H9 (cell line): ENCODE measurements at regions not wholly inside any gene's neighbourhood (a gene's known extent, or its start where the extent isn't known, plus 50 kb on each side); places are given as distances from the start of the nearest gene placed in this dataset.

ENCODE experiments used
- DNase-seq: peaks from one replicate; pipeline ENCODE4 v3.0.0-alpha.2; 2017
- H2AFZ ChIP-seq: one replicate; pipeline ENCODE4 v1.6.1; 2013; ENCODE audit warnings: mild to moderate bottlenecking, low read length, control low read depth, moderate library complexity
- H2AK5ac ChIP-seq: 2 replicates; pipeline ENCODE4 v1.6.1; 2013; ENCODE audit warnings: low read length, control low read depth, mixed read lengths; ENCODE audit not compliant: insufficient read length
- H2BK120ac ChIP-seq: one replicate; pipeline ENCODE4 v1.6.1; 2013; ENCODE audit warnings: low read depth, mild to moderate bottlenecking, low read length, control low read depth, inconsistent platforms; ENCODE audit not compliant: poor library complexity, severe bottlenecking
- H2BK12ac ChIP-seq: 2 replicates; pipeline ENCODE4 v1.6.1; 2013; ENCODE audit warnings: low read length, control low read depth, mixed read lengths, low read depth; ENCODE audit not compliant: insufficient read length
- H2BK15ac ChIP-seq: 2 replicates; pipeline ENCODE4 v1.6.1; 2013; ENCODE audit warnings: low read depth, low read length, control low read depth
- H2BK20ac ChIP-seq: one replicate; pipeline ENCODE4 v1.6.1; 2013; ENCODE audit warnings: low read depth, mild to moderate bottlenecking, low read length, control low read depth, inconsistent platforms; ENCODE audit not compliant: poor library complexity, severe bottlenecking
- H2BK5ac ChIP-seq: 2 replicates; pipeline ENCODE4 v1.6.1; 2013; ENCODE audit warnings: low read length, control low read depth, mixed read lengths; ENCODE audit not compliant: insufficient read length
- H3K14ac ChIP-seq: 2 replicates; pipeline ENCODE4 v1.6.1; 2013; ENCODE audit warnings: low read length, control low read depth; ENCODE audit not compliant: insufficient read depth
- H3K18ac ChIP-seq: 2 replicates; pipeline ENCODE4 v1.6.1; 2013; ENCODE audit warnings: low read depth, mild to moderate bottlenecking, mixed read lengths, low read length, control low read depth; ENCODE audit not compliant: insufficient read length
- H3K23ac ChIP-seq: 2 replicates; pipeline ENCODE4 v1.6.1; 2013; ENCODE audit warnings: low read length, control low read depth, mixed read lengths, low read depth; ENCODE audit not compliant: insufficient read length
- H3K23me2 ChIP-seq: 2 replicates; pipeline ENCODE4 v1.6.1; 2013; ENCODE audit warnings: low read depth, mild to moderate bottlenecking, mixed read lengths, low read length, control low read depth; ENCODE audit not compliant: insufficient read length, poor library complexity, severe bottlenecking
- H3K27ac ChIP-seq: 2 replicates; pipeline ENCODE4 v1.5.1; 2013; ENCODE audit warnings: low read length, control low read depth, mixed read lengths, low read depth; ENCODE audit not compliant: insufficient read length
- H3K27me3 ChIP-seq: 2 replicates; pipeline ENCODE4 v1.6.1; 2013; ENCODE audit warnings: low read length, control low read depth, inconsistent platforms; ENCODE audit not compliant: insufficient read depth
- H3K4ac ChIP-seq: 2 replicates; pipeline ENCODE4 v1.6.1; 2013; ENCODE audit warnings: low read depth, mild to moderate bottlenecking, control low read depth, inconsistent platforms, low read length, moderate library complexity
- H3K4me1 ChIP-seq: 2 replicates; pipeline ENCODE4 v1.6.1; 2013; ENCODE audit warnings: low read length, control low read depth, inconsistent platforms; ENCODE audit not compliant: insufficient read depth
- H3K4me2 ChIP-seq: 2 replicates; pipeline ENCODE4 v1.6.1; 2013; ENCODE audit warnings: low read length, control low read depth, mixed read lengths; ENCODE audit not compliant: insufficient read length, insufficient read depth
- H3K56ac ChIP-seq: 2 replicates; pipeline ENCODE4 v1.6.1; 2013; ENCODE audit warnings: low read depth, mild to moderate bottlenecking, mixed read lengths, low read length, control low read depth; ENCODE audit not compliant: insufficient read length
- H3K79me1 ChIP-seq: 2 replicates; pipeline ENCODE4 v1.6.1; 2013; ENCODE audit warnings: low read depth, mild to moderate bottlenecking, moderate library complexity, low read length, control low read depth, inconsistent platforms; ENCODE audit not compliant: insufficient read depth, poor library complexity, severe bottlenecking
- H3K79me2 ChIP-seq: 2 replicates; pipeline ENCODE4 v1.6.1; 2013; ENCODE audit warnings: low read length, control low read depth, inconsistent platforms; ENCODE audit not compliant: insufficient read depth
- H3K9ac ChIP-seq: 2 replicates; pipeline ENCODE4 v1.6.1; 2013; ENCODE audit warnings: low read length, control low read depth, mixed read lengths; ENCODE audit not compliant: insufficient read length; ENCODE audit errors: extremely low read depth
- H3K9me3 ChIP-seq: one replicate; pipeline ENCODE4 v1.6.1; 2013; ENCODE audit warnings: low read depth, low read length, inconsistent platforms; ENCODE audit not compliant: control insufficient read depth
- H3T11ph ChIP-seq: one replicate; pipeline ENCODE4 v1.6.1; 2013; ENCODE audit warnings: mild to moderate bottlenecking, low read length, control low read depth, inconsistent platforms
- H4K20me1 ChIP-seq: one replicate; pipeline ENCODE4 v1.6.1; 2013; ENCODE audit not compliant: control insufficient read depth, insufficient read length, insufficient read depth
- H4K5ac ChIP-seq: 2 replicates; pipeline ENCODE4 v1.6.1; 2013; ENCODE audit warnings: low read depth, mild to moderate bottlenecking, mixed read lengths, low read length, control low read depth; ENCODE audit not compliant: insufficient read length
- H4K8ac ChIP-seq: replicated peaks from 2 replicates; pipeline ENCODE4 v1.6.1; 2013; ENCODE audit warnings: low read length, control low read depth, mixed read lengths, low read depth; ENCODE audit not compliant: insufficient read length
- H4K91ac ChIP-seq: 2 replicates; pipeline ENCODE4 v1.6.1; 2013; ENCODE audit warnings: low read depth, mild to moderate bottlenecking, moderate library complexity, mixed read lengths, low read length, control low read depth; ENCODE audit not compliant: insufficient read length
- H3K27ac Mint-ChIP-seq, 3 experiments: 2 replicates in 2 of 3; 3 replicates in 1 of 3; pipeline ENCODE4 v1.8.0; 2020 to 2021; ENCODE audit warnings: mixed read lengths in 3 of 3, mild to moderate bottlenecking in 1 of 3, moderate library complexity in 1 of 3
- H3K27me3 Mint-ChIP-seq: 2 replicates; pipeline ENCODE4 v1.8.0; 2021; ENCODE audit warnings: low read depth, mild to moderate bottlenecking, moderate library complexity, mixed read lengths
- H3K36me3 Mint-ChIP-seq, 3 experiments: 2 replicates in 2 of 3; 3 replicates in 1 of 3; pipeline ENCODE4 v1.8.0; 2020 to 2021; ENCODE audit warnings: low read depth in 3 of 3, mixed read lengths in 3 of 3; ENCODE audit not compliant: insufficient read depth in 1 of 3
- H3K4me1 Mint-ChIP-seq, 2 experiments: 2 replicates each; pipeline ENCODE4 v1.8.0; 2020; ENCODE audit warnings: mixed read lengths in 2 of 2
- H3K4me3 Mint-ChIP-seq, 2 experiments: 2 replicates in 1 of 2; 3 replicates in 1 of 2; pipeline ENCODE4 v1.8.0; 2020 to 2021; ENCODE audit warnings: mild to moderate bottlenecking in 2 of 2, mixed read lengths in 2 of 2, moderate library complexity in 1 of 2
- H3K9me3 Mint-ChIP-seq, 2 experiments: 2 replicates in 1 of 2; 3 replicates in 1 of 2; pipeline ENCODE4 v1.8.0; 2020; ENCODE audit warnings: mild to moderate bottlenecking in 2 of 2, mixed read lengths in 2 of 2, moderate library complexity in 1 of 2
- CTCF ChIP-seq: fragments of 200-600 bp; sonication (generic); conservative IDR thresholded peaks from 3 replicates; pipeline ENCODE4 v1.8.0; 2021; ENCODE audit warnings: antibody characterized with exemption, mild to moderate bottlenecking
- WGBS: extraction: QIAGEN DNeasy Blood & Tissue Kit; methylation state at CpG from one replicate; pipeline ENCODE4 v1.1.7; 2013; ENCODE audit warnings: missing lambda C conversion rate, low lambda C conversion rate, mixed read lengths; ENCODE audit not compliant: insufficient read length; ENCODE audit errors: extremely low coverage; 5-methylcytosine and 5-hydroxymethylcytosine counted together

DNA sequence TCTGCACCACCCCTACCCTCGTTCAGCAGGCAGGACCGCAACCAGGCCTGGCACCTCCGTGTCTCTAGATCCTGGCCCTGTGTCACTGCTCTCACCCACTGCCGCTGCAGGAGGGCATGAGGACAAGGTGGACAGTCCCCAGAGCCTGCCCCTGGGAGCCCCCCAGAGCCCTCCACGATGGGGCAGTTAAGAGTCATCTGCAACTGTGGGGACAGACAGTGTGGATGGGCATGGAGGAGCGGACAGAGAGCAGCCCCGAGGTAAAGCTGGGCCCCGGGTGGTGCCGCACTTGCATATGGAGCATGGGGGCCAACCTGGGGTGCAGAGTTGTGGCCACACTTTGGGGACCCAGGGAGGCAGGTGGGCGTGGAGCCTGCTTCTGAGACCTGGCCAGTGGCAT, 905.1 kb upstream of the USP15 start:
- H3K9me3 Mint-ChIP-seq: peaks cover 0 to 3% of the 10 kb centered on the region in 2 experiments; a peak in 1 of 5 replicates
- Histone ChIP-seq H3K9me3 (no peaks in the 10 kb centered on the region), H3K18ac (no peak overlapping the region), H2AK5ac (no peak overlapping the region), H4K8ac (no peak overlapping the region), H3K79me2 (no peaks in the 10 kb centered on the region), H3K14ac (no peak overlapping the region), H3K4me2 (no peak overlapping the region), H2BK12ac (no peak overlapping the region), H3K23me2 (no peaks in the 10 kb centered on the region), H4K20me1 (no peaks in the 10 kb centered on the region), H3T11ph (no peak overlapping the region), H4K91ac (no peak overlapping the region), H3K9ac (no peak overlapping the region), H3K23ac (no peak overlapping the region), H2AFZ (no peak overlapping the region), H3K79me1 (no peaks in the 10 kb centered on the region), H4K5ac (no peak overlapping the region), H3K56ac (no peak overlapping the region), H3K27ac (no peak overlapping the region), H2BK120ac (no peak overlapping the region), H2BK20ac (no peak overlapping the region), H3K4ac (no peak overlapping the region), H2BK15ac (no peak overlapping the region), H2BK5ac (no peak overlapping the region), H3K27me3 (no peaks in the 10 kb centered on the region), H3K4me1 (no peaks in the 10 kb centered on the region)
- no peak for DNase-seq
- no peaks in the 10 kb centered on the region for H3K4me1 Mint-ChIP-seq
- no peak for TF ChIP-seq CTCF
- no peaks in the 10 kb centered on the region; a peak in 1 of 7 replicates for H3K36me3 Mint-ChIP-seq
- WGBS: no CpG with 5 or more reads among the region's 10 CpGs
- no peaks in the 10 kb centered on the region for H3K27me3 Mint-ChIP-seq
- H3K4me3 Mint-ChIP-seq: no peak overlapping the region
- H3K27ac Mint-ChIP-seq: no peak overlapping the region
